ENCODE measurements at regions not wholly inside any gene's neighbourhood (a gene's known extent, or its start where the extent isn't known, plus 50 kb on each side); places are given as distances from the start of the nearest gene placed in this dataset.
"Not testable (repeated sequence)": the region's sequence is repeated elsewhere in the genome, so short reads cannot be mapped to it uniquely, and the experiment has no call there.

GRCh38 chr10:6713716-6714115 lies 133.6 kb upstream of the PRKCQ start:
- DNase-seq (ENCODE audit: low read depth in 2 of 2), result peak in 1 of 2 donors; percentile 19
- no peak for TF ChIP-seq CTCF (IDR thresholded peaks at IDR 0.05; ENCODE audit: low read depth, low read length)
- no peak overlapping the region for H3K4me3 ChIP-seq (replicated peaks in 1 of 2; ENCODE audit: low read depth in 2 of 2, low read length in 2 of 2)

- no peak overlapping the region for H3K4me3 ChIP-seq (replicated peaks in 1 of 2; ENCODE audit: low read depth in 2 of 2, low read length in 2 of 2)
- no peak for TF ChIP-seq CTCF (IDR thresholded peaks at IDR 0.05; ENCODE audit: low read depth, low read length)
- DNase-seq (ENCODE audit: low read depth in 2 of 2), result no peak
Measured at GRCh38 chr10:6713120-6713519, 133.0 kb upstream of the PRKCQ start.

GRCh38 chr10:6711881-6712280 lies 131.8 kb upstream of the PRKCQ start:
- no peak for TF ChIP-seq CTCF (IDR thresholded peaks at IDR 0.05; ENCODE audit: low read depth, low read length)
- no peak for DNase-seq (ENCODE audit: low read depth in 2 of 2)
- H3K4me3 ChIP-seq (replicated peaks in 1 of 2; ENCODE audit: low read depth in 2 of 2, low read length in 2 of 2), result no peak overlapping the region

- DNase-seq (ENCODE audit: low read depth in 2 of 2), result no peak
- TF ChIP-seq CTCF (IDR thresholded peaks at IDR 0.05; ENCODE audit: low read depth, low read length), result no peak
- no peak overlapping the region for H3K4me3 ChIP-seq (replicated peaks in 1 of 2; ENCODE audit: low read depth in 2 of 2, low read length in 2 of 2)
Measured at GRCh38 chr10:6711408-6711841, 131.3 kb upstream of the PRKCQ start.

GRCh38 chr10:6707352-6707751 lies 127.3 kb upstream of the PRKCQ start:
- no peak for TF ChIP-seq CTCF (IDR thresholded peaks at IDR 0.05; ENCODE audit: low read depth, low read length)
- no peak overlapping the region for H3K4me3 ChIP-seq (replicated peaks in 1 of 2; ENCODE audit: low read depth in 2 of 2, low read length in 2 of 2)
- no peak for DNase-seq (ENCODE audit: low read depth in 2 of 2)

- no peak for DNase-seq (ENCODE audit: low read depth in 2 of 2)
- TF ChIP-seq CTCF (IDR thresholded peaks at IDR 0.05; ENCODE audit: low read depth, low read length), result no peak
- no peak overlapping the region for H3K4me3 ChIP-seq (replicated peaks in 1 of 2; ENCODE audit: low read depth in 2 of 2, low read length in 2 of 2)
Measured at GRCh38 chr10:6706725-6707124, 126.6 kb upstream of the PRKCQ start.

GRCh38 chr10:6704896-6705295 lies 124.8 kb upstream of the PRKCQ start:
- DNase-seq (ENCODE audit: low read depth in 2 of 2), result no peak
- H3K4me3 ChIP-seq (replicated peaks in 1 of 2; ENCODE audit: low read depth in 2 of 2, low read length in 2 of 2), result no peak overlapping the region
- TF ChIP-seq CTCF (IDR thresholded peaks at IDR 0.05; ENCODE audit: low read depth, low read length), result no peak

- DNase-seq (ENCODE audit: low read depth in 2 of 2); H3K4me3 ChIP-seq (replicated peaks in 1 of 2; ENCODE audit: low read depth in 2 of 2, low read length in 2 of 2): not testable (repeated sequence)
Measured at GRCh38 chr10:6702833-6703232, 122.8 kb upstream of the PRKCQ start.

Measured in cardiac fibroblast (primary cell).